Left cardiac atrium (tissue), 4 donors: ENCODE measurements at regions not wholly inside any gene's neighbourhood (a gene's known extent, or its start where the extent isn't known, plus 50 kb on each side); places are given as distances from the start of the nearest gene placed in this dataset.

ENCODE experiments used
- ATAC-seq, 2 donors: fragments of 200-7000 bp; cut with Tn5 transposase; one replicate each; pipeline ENCODE4 v1.9.1; 2020; ENCODE audit warnings: mild to moderate bottlenecking in 2 of 2, moderate library complexity in 2 of 2
- DNase-seq: peaks from one replicate; pipeline ENCODE4 v3.0.0-alpha.2; 2020
- intact Hi-C, 2 donors: fragments of 100-400 bp; cut with DNase I; formaldehyde crosslinking; loops; one replicate each; pipeline versions ENCODE4 v1.14.1 to v1.15.1; 2022 to 2023
- donor health status: DM: no; HTN: yes; CAD: no.
- donor health status: DM: no; HTN: yes; CAD: no; lungs with severe emphysema.
- donor health status: DM: yes; HTN: yes; CAD: no.
- donor health status: Dilated cardiomyopathy.

GRCh38 chr7:45235905-45236304, 78.3 kb downstream of the RAMP3 start:
- ATAC-seq (no peak), DNase-seq (no peak)
- intact Hi-C loops = no loop called here

- no peak for DNase-seq
- intact Hi-C loops = no loop called here
- no peak for ATAC-seq
These were observed 79.1 kb downstream of the RAMP3 start for GRCh38 chr7:45236666-45237065.

GRCh38 chr7:45237788-45238461, 80.3 kb downstream of the RAMP3 start:
- intact Hi-C loops = no loop called here
- no peak for DNase-seq

GRCh38 chr7:45238806-45239205, 81.2 kb downstream of the RAMP3 start:
- intact Hi-C loops = no loop called here
- ATAC-seq = no peak
- DNase-seq = no peak

More at GRCh38 chr7:45237788-45238461, 80.3 kb downstream of the RAMP3 start:
- no peak for ATAC-seq

GRCh38 chr7:45239486-45239885, 81.9 kb downstream of the RAMP3 start:
- peak in 1 of 2 donors; percentile 17 for ATAC-seq
- intact Hi-C loops = no loop called here
- no peak for DNase-seq

- peak; percentile 12 to 69 for ATAC-seq
These were observed 82.7 kb downstream of the RAMP3 start for GRCh38 chr7:45240273-45240771.

GRCh38 chr7:45240926-45241325, 83.3 kb downstream of the RAMP3 start:
- ATAC-seq (no peak), DNase-seq (no peak)
- intact Hi-C loops = no loop called here

More at GRCh38 chr7:45240273-45240771, 82.7 kb downstream of the RAMP3 start:
- intact Hi-C loops = no loop called here
- peak; percentile 81 for DNase-seq

GRCh38 chr7:45241339-45242109, 83.9 kb downstream of the RAMP3 start:
- intact Hi-C loops = no loop called here
- DNase-seq = peak; percentile 45
- ATAC-seq = peak in 1 of 2 donors; percentile 64

- intact Hi-C loops = no loop called here
- ATAC-seq = no peak
- DNase-seq = no peak
These were observed 84.7 kb downstream of the RAMP3 start for GRCh38 chr7:45242261-45242660.

- DNase-seq (no peak), ATAC-seq (no peak)
- intact Hi-C loops = no loop called here
These were observed 85.1 kb downstream of the RAMP3 start for GRCh38 chr7:45242698-45243097.

- ATAC-seq (no peak), DNase-seq (no peak)
- intact Hi-C loops = no loop called here
These were observed 87.4 kb downstream of the RAMP3 start for GRCh38 chr7:45244981-45245380.

- ATAC-seq (no peak), DNase-seq (no peak)
- intact Hi-C loops = no loop called here
These were observed 88.7 kb downstream of the RAMP3 start for GRCh38 chr7:45246339-45246738.

GRCh38 chr7:45252248-45252647, 94.7 kb downstream of the RAMP3 start:
- DNase-seq (no peak), ATAC-seq (no peak)
- intact Hi-C loops = no loop called here

GRCh38 chr7:45252857-45253256, 95.3 kb downstream of the RAMP3 start:
- intact Hi-C loops = no loop called here
- ATAC-seq = peak in 1 of 2 donors; percentile 18
- no peak for DNase-seq

- ATAC-seq (peak in 1 of 2 donors; percentile 46), DNase-seq (no peak)
- intact Hi-C loops = no loop called here
These were observed 95.8 kb downstream of the RAMP3 start for GRCh38 chr7:45253368-45253767.

- DNase-seq (no peak), ATAC-seq (no peak)
- intact Hi-C loops = loop anchor here in 1 of 2 donors (5.0 kb wide), 1 partner anchor 103 kb away; no protein-coding TSS in a partner anchor
These were observed 97.6 kb downstream of the RAMP3 start for GRCh38 chr7:45255187-45255586.

GRCh38 chr7:45256309-45256708, 98.7 kb downstream of the RAMP3 start:
- DNase-seq (no peak), ATAC-seq (no peak)
- intact Hi-C loops = loop anchor here in 1 of 2 donors (5.0 kb wide), 1 partner anchor 104 kb away; no protein-coding TSS in a partner anchor

- DNase-seq = no peak
- ATAC-seq = no peak
- intact Hi-C loops = loop anchor here in 1 of 2 donors (5.0 kb wide), 1 partner anchor 104 kb away; no protein-coding TSS in a partner anchor
These were observed 99.2 kb downstream of the RAMP3 start for GRCh38 chr7:45256775-45257174.

GRCh38 chr7:45257284-45257683, 99.7 kb downstream of the RAMP3 start:
- DNase-seq (no peak), ATAC-seq (no peak)
- intact Hi-C loops = loop anchor here in 1 of 2 donors (5.0 kb wide), 1 partner anchor 105 kb away; no protein-coding TSS in a partner anchor
